GM04504 (cell line): ENCODE measurements at regions not wholly inside any gene's neighbourhood (a gene's known extent, or its start where the extent isn't known, plus 50 kb on each side); places are given as distances from the start of the nearest gene placed in this dataset.
"Not testable (repeated sequence)": the region's sequence is repeated elsewhere in the genome, so short reads cannot be mapped to it uniquely, and the experiment has no call there.

Source experiments
- DNase-seq: peaks from one replicate; pipeline ENCODE4 v3.0.0-alpha.2; 2012; ENCODE audit warnings: low read depth

DNA sequence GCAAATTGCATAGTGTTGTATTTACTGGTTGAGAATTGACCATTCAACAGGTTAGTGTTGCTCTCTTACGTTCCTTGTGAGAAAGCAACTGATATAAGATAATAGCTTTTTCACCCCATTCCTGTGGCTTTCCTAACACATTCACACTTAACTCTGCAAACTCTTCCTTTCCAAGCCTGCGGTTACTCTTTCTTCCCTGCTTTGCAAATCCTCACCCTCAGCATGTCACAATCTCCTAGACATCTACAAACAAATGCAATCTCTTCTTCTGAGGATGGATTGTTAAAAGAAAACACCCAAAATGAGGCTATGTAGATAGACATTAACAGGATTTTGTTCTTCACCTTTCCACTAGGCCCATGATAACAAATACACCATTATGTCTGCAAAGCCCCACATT, 771.7 kb upstream of the PCDH7 start:
- DNase-seq = no peak

DNA sequence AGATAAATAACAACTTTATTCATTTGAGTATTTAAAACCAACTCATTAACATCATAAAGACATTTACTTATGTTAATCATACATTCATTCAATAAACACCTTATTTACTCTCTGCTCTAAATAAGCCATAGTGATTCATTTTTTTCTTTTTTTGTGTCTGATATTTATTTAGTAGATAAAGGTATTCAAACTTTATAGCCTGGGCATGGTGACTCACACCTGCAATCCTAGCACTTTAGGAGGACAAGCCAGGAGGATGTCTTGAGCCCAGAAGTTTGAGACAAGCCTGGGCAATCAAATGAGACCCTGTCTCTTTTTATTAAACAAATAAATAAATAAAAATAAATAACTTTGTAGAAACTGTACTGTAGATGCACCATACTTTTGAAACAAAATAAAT, 771.3 kb upstream of the PCDH7 start:
- no peak for DNase-seq

- DNase-seq = no peak
These were observed 753.8 kb upstream of the PCDH7 start for GRCh38 chr4:29966386-29966785.

DNA sequence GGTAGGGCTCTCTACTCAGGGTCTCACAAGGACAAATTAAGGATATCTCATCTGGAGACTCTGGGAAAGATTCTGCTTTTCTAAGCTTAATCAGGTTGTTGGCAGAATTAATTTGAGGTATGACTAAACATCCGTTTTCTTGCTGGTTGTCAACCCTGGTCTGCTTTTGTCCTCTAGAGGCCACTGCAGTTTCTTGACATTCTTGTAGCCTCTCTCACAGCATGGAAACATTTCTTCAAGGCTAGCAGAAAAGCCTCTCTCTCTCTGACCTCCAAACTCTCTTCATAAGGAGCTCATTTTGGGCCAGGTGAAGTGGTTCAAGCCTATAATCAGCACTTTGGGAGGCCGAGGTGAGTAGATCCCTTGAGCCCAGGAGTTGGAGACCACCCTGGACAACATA, 749.5 kb upstream of the PCDH7 start:
- no peak for DNase-seq

DNA sequence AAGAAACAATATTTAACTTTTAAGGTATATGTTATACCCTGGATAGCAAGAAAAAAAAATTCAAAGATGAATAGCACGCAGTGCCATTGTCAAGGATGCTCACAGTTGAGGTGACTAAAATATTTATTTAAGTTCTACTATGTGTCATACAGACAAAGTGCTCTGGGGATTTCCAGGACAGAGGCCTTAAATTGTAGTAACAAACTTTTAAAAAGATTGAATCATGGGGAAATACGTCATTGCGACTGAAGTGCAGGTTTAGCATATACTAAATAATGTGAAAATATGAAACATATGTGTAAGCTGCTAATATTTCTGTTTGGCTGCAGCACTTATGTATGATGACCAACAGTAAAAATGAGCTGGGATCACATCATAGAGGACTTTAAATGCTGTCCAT, 748.0 kb upstream of the PCDH7 start:
- DNase-seq = no peak

DNA sequence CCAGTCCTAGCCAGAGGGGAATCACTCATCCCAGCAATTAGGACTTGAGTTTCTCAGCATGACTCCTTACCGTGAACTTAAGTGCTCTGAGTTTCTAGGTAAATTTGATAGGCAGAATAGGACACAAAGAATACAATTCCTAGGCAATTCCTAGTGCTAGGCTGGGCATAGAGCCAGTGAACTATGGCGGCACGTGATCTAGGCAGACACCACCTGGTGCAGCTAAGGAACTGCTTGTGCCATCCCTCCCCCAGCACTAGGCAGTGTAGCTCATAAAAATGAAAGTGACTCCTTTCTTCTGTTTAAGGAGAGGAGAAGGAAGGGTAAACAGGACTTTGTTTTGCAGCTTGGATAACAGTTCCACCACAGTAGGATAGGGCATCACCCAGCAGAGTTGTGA, 736.3 kb upstream of the PCDH7 start:
- DNase-seq = no peak

- no peak for DNase-seq
These were observed 718.5 kb upstream of the PCDH7 start for GRCh38 chr4:30001628-30002027.

GRCh38 chr4:30002341-30002740, 717.8 kb upstream of the PCDH7 start:
- no peak for DNase-seq

- no peak for DNase-seq
These were observed 714.2 kb upstream of the PCDH7 start for GRCh38 chr4:30005995-30006394.

DNA sequence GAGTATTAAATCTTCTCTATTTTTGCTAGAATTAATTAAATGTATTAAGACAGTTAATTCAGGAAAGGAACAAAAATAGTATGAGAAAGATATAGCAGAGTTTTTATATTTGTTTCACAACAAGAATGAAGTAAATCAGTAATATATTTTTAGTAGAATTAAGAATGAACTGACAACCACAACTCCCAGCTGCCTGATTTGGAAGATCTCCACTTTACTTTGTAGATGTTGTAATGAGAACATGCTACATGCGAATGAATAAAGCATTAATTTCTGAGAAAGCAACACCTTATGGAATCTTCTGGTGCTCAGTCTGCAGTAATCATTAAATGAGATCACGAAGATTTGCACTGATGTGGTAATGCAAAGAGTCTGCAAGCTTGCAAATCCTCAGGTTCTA, 695.6 kb upstream of the PCDH7 start:
- no peak for DNase-seq

DNA sequence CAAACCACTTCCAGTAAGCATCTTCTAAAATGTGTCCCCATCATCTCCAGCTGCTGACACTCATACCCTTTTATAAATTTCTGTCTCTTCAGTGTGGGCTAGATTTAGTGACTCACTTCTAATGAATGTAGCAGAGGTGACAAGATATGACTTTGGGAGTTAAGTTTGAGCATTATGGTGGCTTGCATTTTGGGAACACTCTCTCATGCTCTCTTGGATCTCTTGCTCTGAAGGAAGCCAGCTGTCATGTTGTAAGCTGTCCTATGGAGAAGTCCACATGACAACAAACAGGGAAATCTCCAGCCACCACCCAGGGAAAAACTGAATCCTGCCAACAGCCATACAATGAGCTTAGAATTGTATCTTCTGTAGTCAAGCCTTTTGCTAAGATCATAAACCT, 691.3 kb upstream of the PCDH7 start:
- DNase-seq = no peak

- DNase-seq = no peak
These were observed 664.0 kb upstream of the PCDH7 start for GRCh38 chr4:30056016-30056766.

DNA sequence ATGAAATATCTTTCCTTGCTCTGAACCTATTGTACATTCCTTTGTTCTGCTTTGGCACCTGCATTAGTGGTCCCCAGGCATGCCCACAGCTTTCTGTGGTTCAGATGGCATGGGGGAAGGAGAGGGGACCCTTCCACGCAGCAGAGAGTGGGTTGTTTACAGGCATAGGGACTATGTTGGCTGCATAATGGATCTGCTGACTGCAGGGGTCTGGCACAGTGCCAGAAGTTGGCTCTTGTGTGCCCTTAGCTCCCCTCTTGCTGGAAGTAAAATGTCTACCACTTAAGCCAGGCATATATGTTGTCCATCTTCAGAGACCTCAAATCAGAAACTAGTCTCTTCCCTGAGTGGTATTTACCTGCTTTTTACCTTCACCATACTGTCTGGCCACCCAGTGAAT, 651.9 kb upstream of the PCDH7 start:
- DNase-seq = no peak

DNA sequence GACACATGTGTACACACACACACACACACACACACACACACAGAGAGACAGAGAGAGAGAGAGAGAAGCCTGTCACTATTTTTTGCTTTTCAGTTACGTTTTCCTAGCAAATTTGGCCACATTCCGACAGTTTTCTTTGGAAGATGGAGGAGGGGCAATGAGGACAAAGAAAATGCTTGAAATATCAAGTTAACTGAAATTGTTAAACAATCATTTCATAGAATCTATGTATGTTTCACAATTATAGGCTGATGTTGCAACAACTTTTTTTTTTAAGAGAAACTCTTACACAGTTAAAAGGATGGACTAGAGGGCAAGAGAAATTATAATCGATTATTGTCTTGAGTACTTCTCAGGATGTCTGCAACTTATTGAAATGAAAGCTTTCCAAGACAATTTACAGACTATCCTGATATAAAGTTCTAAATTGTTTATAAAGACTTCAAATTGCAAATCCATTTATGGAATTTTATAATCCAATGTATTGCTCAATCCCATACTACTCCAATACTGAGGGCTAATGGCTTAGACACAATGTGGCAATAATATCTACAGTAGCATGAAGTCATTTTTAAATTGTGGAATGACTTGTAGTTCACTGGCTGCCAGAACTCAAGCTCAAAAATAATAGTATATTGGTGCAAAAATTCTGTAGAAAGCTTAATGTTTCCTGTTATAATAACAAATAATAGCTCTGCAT, 647.0 kb upstream of the PCDH7 start:
- DNase-seq = no peak

DNA sequence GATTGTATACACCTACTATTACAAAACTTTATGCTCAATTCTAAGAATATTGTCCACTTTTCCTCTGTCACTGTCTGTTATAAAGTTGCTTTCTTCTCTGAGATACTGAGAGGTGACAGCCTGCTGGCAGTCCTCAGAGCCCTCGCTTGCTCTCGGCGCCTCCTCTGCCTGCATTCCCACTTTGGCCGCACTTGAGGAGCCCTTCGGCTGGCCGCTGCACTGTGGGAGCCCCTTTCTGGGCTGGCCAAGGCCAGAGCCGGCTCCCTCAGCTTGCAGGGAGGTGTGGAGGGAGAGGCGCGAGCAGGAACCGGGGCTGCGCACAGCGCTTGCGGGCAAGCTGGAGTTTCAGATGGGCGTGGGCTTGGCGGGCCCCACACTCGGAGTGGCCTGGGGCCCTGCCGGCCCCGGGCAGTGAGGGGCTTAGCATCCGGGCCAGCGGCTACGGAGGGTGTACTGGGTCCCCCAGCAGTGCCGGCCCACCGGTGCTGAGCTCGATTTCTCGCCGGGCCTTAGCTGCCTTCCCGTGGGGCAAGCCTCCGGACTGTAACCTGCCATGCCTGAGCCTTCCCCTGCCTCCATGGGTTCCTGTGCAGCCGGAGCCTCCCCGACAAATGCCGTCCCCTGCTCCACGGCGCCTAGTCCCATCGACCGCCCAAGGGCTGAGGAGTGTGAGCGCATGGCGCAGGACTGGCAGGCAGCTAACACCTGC, 627.6 kb upstream of the PCDH7 start:
- DNase-seq = not testable (repeated sequence)

DNA sequence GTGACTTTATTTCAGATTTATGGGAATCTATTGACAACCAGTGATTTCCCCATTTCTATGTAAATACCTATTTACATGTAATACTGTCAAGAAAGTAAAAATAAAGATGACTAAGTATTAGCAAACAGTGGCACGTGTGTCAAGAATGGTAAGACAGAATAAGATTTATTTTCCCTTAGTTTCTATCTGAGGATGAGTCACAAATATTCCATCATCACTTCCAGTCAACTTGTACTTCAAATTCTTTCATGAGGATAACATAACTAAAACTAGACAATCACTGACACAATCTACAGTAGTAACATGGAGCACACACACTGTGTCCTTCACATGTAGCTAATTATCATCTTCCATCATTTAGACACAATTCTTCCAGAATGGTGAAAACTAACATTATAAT, 625.3 kb upstream of the PCDH7 start:
- no peak for DNase-seq

DNA sequence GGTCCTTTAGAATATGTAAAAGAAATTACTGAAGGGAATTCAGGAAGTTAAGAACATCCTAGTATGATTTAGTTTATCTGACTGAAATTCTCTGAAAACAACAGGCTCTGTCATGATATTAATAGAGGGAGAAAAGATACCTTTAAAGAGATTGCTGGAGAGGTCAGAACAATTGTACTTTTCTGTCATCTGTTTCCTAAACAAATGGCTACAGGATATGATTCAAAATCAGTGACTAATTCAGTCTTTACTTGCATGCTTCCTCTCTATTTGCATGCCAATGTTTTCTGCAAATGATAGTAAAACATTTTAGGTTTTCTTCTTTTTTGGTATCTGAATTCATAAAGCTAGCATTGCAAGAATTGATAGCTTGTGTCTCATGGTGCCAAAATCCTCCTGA, 616.7 kb upstream of the PCDH7 start:
- DNase-seq = no peak

GRCh38 chr4:30116401-30116800, 603.8 kb upstream of the PCDH7 start:
- no peak for DNase-seq

DNA sequence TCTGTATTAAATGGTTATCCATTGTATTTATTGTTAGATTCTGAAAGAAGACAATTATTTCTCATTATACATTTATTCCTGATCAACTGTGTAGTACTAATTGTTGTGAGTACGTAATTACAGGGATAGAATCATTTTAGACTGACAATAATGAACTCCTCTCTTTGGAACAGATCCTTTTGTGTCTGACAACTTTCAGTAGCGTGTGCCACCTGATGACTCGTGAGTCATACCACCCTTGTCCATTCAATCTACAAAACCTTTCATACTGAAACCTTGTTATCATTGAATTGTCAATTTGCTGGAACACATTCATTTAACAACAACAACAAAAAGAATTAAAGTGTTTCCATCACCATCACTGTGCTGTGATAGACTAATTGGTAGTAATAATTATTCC, 602.7 kb upstream of the PCDH7 start:
- DNase-seq = no peak

- DNase-seq = no peak
These were observed 597.5 kb upstream of the PCDH7 start for GRCh38 chr4:30122711-30123110.

DNA sequence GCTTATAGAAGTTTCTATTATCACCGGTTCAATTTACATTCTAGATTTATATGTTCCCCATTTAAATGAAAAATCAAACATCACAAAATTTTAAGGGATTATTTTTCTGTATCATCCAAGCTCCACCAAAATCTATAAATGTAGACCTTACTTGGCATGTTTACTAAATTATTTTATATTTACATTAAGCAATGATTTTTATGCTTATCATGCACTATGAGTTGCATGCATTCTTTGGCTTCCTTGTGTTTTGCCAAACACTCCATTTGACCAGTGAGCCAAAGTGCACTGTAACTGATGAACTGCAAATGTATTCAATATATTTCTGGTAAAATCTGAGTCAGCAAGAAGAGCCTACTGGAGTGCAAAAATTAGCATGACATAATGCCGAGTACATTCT, 595.5 kb upstream of the PCDH7 start:
- not testable (repeated sequence) for DNase-seq

- no peak for DNase-seq
These were observed 594.3 kb upstream of the PCDH7 start for GRCh38 chr4:30125868-30126267.

- no peak for DNase-seq
These were observed 593.8 kb upstream of the PCDH7 start for GRCh38 chr4:30126351-30126750.
